ENCODE measurements at regions not wholly inside any gene's neighbourhood (a gene's known extent, or its start where the extent isn't known, plus 50 kb on each side); places are given as distances from the start of the nearest gene placed in this dataset.

- in situ Hi-C loops (cut with HindIII; ENCODE audit: low sequenced_read_pairs), result no loop called here
These were observed 210.0 kb upstream of the FOXD3 start for GRCh38 chr1:63112155-63112900.

GRCh38 chr1:63115527-63115926 is 206.8 kb upstream of the FOXD3 start:
- in situ Hi-C loops (cut with HindIII; ENCODE audit: low sequenced_read_pairs), result no loop called here

- in situ Hi-C loops (cut with HindIII; ENCODE audit: low sequenced_read_pairs), result no loop called here
These were observed 206.4 kb upstream of the FOXD3 start for GRCh38 chr1:63116016-63116415.

GRCh38 chr1:63119575-63120155 is 202.7 kb upstream of the FOXD3 start:
- in situ Hi-C loops (cut with HindIII; ENCODE audit: low sequenced_read_pairs), result no loop called here

- in situ Hi-C loops (cut with HindIII; ENCODE audit: low sequenced_read_pairs), result no loop called here
These were observed 200.3 kb upstream of the FOXD3 start for GRCh38 chr1:63122079-63122478.

- in situ Hi-C loops (cut with HindIII; ENCODE audit: low sequenced_read_pairs), result no loop called here
These were observed 197.6 kb upstream of the FOXD3 start for GRCh38 chr1:63124666-63125191.

- in situ Hi-C loops (cut with HindIII; ENCODE audit: low sequenced_read_pairs), result no loop called here
These were observed 196.3 kb upstream of the FOXD3 start for GRCh38 chr1:63126104-63126503.

- in situ Hi-C loops (cut with HindIII; ENCODE audit: low sequenced_read_pairs), result no loop called here
These were observed 195.0 kb upstream of the FOXD3 start for GRCh38 chr1:63127376-63127775.

- in situ Hi-C loops (cut with HindIII; ENCODE audit: low sequenced_read_pairs), result no loop called here
These were observed 193.8 kb upstream of the FOXD3 start for GRCh38 chr1:63128556-63128955.

- in situ Hi-C loops (cut with HindIII; ENCODE audit: low sequenced_read_pairs), result no loop called here
These were observed 193.2 kb upstream of the FOXD3 start for GRCh38 chr1:63129184-63129583.

- in situ Hi-C loops (cut with HindIII; ENCODE audit: low sequenced_read_pairs), result no loop called here
These were observed 192.5 kb upstream of the FOXD3 start for GRCh38 chr1:63129855-63130254.

GRCh38 chr1:63134501-63135173 is 187.7 kb upstream of the FOXD3 start:
- in situ Hi-C loops (cut with HindIII; ENCODE audit: low sequenced_read_pairs), result no loop called here

GRCh38 chr1:63135174-63135512 is 187.2 kb upstream of the FOXD3 start:
- in situ Hi-C loops (cut with HindIII; ENCODE audit: low sequenced_read_pairs), result no loop called here

- in situ Hi-C loops (cut with HindIII; ENCODE audit: low sequenced_read_pairs), result no loop called here
These were observed 186.6 kb upstream of the FOXD3 start for GRCh38 chr1:63135801-63136200.

GRCh38 chr1:63142001-63142400 is 180.4 kb upstream of the FOXD3 start:
- in situ Hi-C loops (cut with HindIII; ENCODE audit: low sequenced_read_pairs), result no loop called here

GRCh38 chr1:63143482-63143881 is 178.9 kb upstream of the FOXD3 start:
- in situ Hi-C loops (cut with HindIII; ENCODE audit: low sequenced_read_pairs), result no loop called here

- in situ Hi-C loops (cut with HindIII; ENCODE audit: low sequenced_read_pairs), result no loop called here
These were observed 174.6 kb upstream of the FOXD3 start for GRCh38 chr1:63147783-63148182.

- in situ Hi-C loops (cut with HindIII; ENCODE audit: low sequenced_read_pairs), result no loop called here
These were observed 173.3 kb upstream of the FOXD3 start for GRCh38 chr1:63148825-63149645.

GRCh38 chr1:63152572-63152971 is 169.8 kb upstream of the FOXD3 start:
- in situ Hi-C loops (cut with HindIII; ENCODE audit: low sequenced_read_pairs), result no loop called here

- in situ Hi-C loops (cut with HindIII; ENCODE audit: low sequenced_read_pairs), result no loop called here
These were observed 166.9 kb upstream of the FOXD3 start for GRCh38 chr1:63155437-63155836.

- in situ Hi-C loops (cut with HindIII; ENCODE audit: low sequenced_read_pairs), result no loop called here
These were observed 165.3 kb upstream of the FOXD3 start for GRCh38 chr1:63157085-63157484.

Data from DLD1 (cell line).